OCI-LY7 (cell line): ENCODE measurements at regions not wholly inside any gene's neighbourhood (a gene's known extent, or its start where the extent isn't known, plus 50 kb on each side); places are given as distances from the start of the nearest gene placed in this dataset.
"Not testable (repeated sequence)": the region's sequence is repeated elsewhere in the genome, so short reads cannot be mapped to it uniquely, and the experiment has no call there.

Experiments used
- BruUV-seq: library from RNA; stranded (reverse); fragments of 400-500 nt; replicated peaks from 2 replicates; lab custom pipeline; 2021; lab: Mats Ljungman, UMichigan
- CTCF ChIA-PET: fragments of 300-600 bp; sonication (Branson Sonifier 250); formaldehyde crosslinking; loops from one replicate; lab custom pipeline; 2022; ENCODE audit warnings: antibody characterized with exemption; ENCODE audit not compliant: unreplicated experiment; lab: Charles Lee
- POLR2A ChIA-PET: fragments of 300-600 bp; sonication (Branson Sonifier 250); formaldehyde crosslinking; loops from one replicate; lab custom pipeline; 2022; ENCODE audit warnings: antibody characterized with exemption; lab: Charles Lee
- DNase-seq: peaks from one replicate; pipeline ENCODE4 v3.0.0-alpha.2; 2015; ENCODE audit warnings: low spot score
- H2AFZ ChIP-seq: fragments of 200-600 bp; sonication (generic), shearing (Covaris generic); 2 replicates; pipeline ENCODE4 v1.6.1; 2014; ENCODE audit warnings: mild to moderate bottlenecking, antibody characterized with exemption, low read length, moderate library complexity
- H3K27ac ChIP-seq: fragments of 200-600 bp; sonication (generic); 2 replicates; pipeline ENCODE4 v1.5.1; 2014; ENCODE audit warnings: mixed run types, low read depth, mild to moderate bottlenecking, moderate library complexity, low read length, inconsistent platforms; ENCODE audit not compliant: poor library complexity, severe bottlenecking
- H3K36me3 ChIP-seq: fragments of 200-600 bp; sonication (generic); 2 replicates; pipeline ENCODE4 v1.6.1; 2014; ENCODE audit warnings: mild to moderate bottlenecking, antibody characterized with exemption, low read length, moderate library complexity, mixed read lengths; ENCODE audit not compliant: insufficient read depth
- H3K4me1 ChIP-seq: fragments of 200-600 bp; sonication (generic); 2 replicates; pipeline ENCODE4 v1.5.1; 2014; ENCODE audit warnings: mild to moderate bottlenecking, low read length; ENCODE audit not compliant: insufficient read depth, poor library complexity, severe bottlenecking
- H3K4me2 ChIP-seq: fragments of 200-600 bp; sonication (generic); 2 replicates; pipeline ENCODE4 v1.6.1; 2014; ENCODE audit warnings: mild to moderate bottlenecking, low read length
- H3K4me3 ChIP-seq: fragments of 200-600 bp; sonication (generic); 2 replicates; pipeline ENCODE4 v1.5.1; 2014; ENCODE audit warnings: mild to moderate bottlenecking, low read depth, low read length; ENCODE audit not compliant: poor library complexity, severe bottlenecking
- H3K79me2 ChIP-seq: fragments of 200-600 bp; sonication (generic); 2 replicates; pipeline ENCODE4 v1.6.1; 2016; ENCODE audit warnings: low read depth, mild to moderate bottlenecking, low read length, moderate library complexity, mixed read lengths; ENCODE audit not compliant: insufficient read depth
- H3K9me2 ChIP-seq: fragments of 200-600 bp; sonication (generic); 2 replicates; pipeline ENCODE4 v1.6.1; 2016; ENCODE audit warnings: mild to moderate bottlenecking, low read length, mixed read lengths; ENCODE audit not compliant: insufficient read depth
- H3K9me3 ChIP-seq: fragments of 200-600 bp; sonication (generic); 2 replicates; pipeline ENCODE4 v1.6.1; 2014; ENCODE audit warnings: mild to moderate bottlenecking, mixed run types, low read length, mixed read lengths
- H4K20me1 ChIP-seq: fragments of 200-600 bp; sonication (generic); 2 replicates; pipeline ENCODE4 v1.6.1; 2014; ENCODE audit warnings: mild to moderate bottlenecking, antibody characterized with exemption, low read length, moderate library complexity, mixed read lengths; ENCODE audit not compliant: insufficient read depth
- EZH2phosphoT487 ChIP-seq: fragments of 200-600 bp; sonication (generic); IDR thresholded peaks from 2 replicates; pipeline ENCODE4 v1.6.1; 2018; ENCODE audit warnings: low read depth, borderline replicate concordance, mild to moderate bottlenecking, mixed run types, antibody characterized with exemption, low read length, moderate library complexity, mixed read lengths
- intact Hi-C: fragments of 100-400 bp; cut with micrococcal nuclease; formaldehyde crosslinking; loops from one replicate; pipeline ENCODE4 v1.10.0; 2022; ENCODE audit not compliant: unreplicated experiment
- TF ChIP-seq, protein P1 (sequence below): fragments of 200-600 bp; sonication (generic); conservative IDR thresholded peaks from 2 replicates; pipeline ENCODE4 v1.5.1; 2014; ENCODE audit warnings: mild to moderate bottlenecking, antibody characterized with exemption, low read length, moderate library complexity, mixed read lengths

DNA sequence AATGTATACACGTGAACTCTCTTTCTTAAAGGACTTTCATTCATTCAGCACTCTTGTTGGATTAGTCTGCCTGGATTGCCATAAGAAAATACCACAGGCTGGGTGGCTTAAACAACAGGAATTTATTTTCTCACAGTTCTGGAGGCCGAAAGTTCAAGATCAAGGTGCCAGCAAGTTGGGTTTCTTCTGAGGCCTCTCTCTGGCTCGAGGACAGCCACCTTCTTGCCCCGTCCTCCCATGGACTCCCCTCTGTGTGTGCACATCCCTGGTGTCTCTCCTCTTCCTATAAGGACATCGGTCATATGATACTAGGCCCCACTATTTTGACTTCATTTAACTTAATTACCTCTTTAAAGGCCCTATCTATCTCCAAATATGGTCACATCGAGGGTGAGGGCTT is 110.4 kb upstream of the BMPER start:
- H3K79me2 ChIP-seq: no peaks in the 10 kb centered on the region
- no peak overlapping the region for H2AFZ ChIP-seq
- POLR2A ChIA-PET: no interaction called here
- no peak for DNase-seq
- no peaks in the 10 kb centered on the region for H3K4me1 ChIP-seq
- H3K4me2 ChIP-seq: no peak overlapping the region
- H3K9me2 ChIP-seq: no peaks in the 10 kb centered on the region
- CTCF ChIA-PET: no interaction called here
- no peak overlapping the region for H3K4me3 ChIP-seq
- no peaks in the 10 kb centered on the region for H3K9me3 ChIP-seq
- H3K27ac ChIP-seq: no peak overlapping the region
- intact Hi-C loops: no loop called here
- TF ChIP-seq, protein P1, sequence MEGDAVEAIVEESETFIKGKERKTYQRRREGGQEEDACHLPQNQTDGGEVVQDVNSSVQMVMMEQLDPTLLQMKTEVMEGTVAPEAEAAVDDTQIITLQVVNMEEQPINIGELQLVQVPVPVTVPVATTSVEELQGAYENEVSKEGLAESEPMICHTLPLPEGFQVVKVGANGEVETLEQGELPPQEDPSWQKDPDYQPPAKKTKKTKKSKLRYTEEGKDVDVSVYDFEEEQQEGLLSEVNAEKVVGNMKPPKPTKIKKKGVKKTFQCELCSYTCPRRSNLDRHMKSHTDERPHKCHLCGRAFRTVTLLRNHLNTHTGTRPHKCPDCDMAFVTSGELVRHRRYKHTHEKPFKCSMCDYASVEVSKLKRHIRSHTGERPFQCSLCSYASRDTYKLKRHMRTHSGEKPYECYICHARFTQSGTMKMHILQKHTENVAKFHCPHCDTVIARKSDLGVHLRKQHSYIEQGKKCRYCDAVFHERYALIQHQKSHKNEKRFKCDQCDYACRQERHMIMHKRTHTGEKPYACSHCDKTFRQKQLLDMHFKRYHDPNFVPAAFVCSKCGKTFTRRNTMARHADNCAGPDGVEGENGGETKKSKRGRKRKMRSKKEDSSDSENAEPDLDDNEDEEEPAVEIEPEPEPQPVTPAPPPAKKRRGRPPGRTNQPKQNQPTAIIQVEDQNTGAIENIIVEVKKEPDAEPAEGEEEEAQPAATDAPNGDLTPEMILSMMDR: no peak
- no peak for TF ChIP-seq EZH2phosphoT487
- BruUV-seq: no TSS peak
- H3K36me3 ChIP-seq: no peaks in the 10 kb centered on the region
- H4K20me1 ChIP-seq: no peaks in the 10 kb centered on the region

DNA sequence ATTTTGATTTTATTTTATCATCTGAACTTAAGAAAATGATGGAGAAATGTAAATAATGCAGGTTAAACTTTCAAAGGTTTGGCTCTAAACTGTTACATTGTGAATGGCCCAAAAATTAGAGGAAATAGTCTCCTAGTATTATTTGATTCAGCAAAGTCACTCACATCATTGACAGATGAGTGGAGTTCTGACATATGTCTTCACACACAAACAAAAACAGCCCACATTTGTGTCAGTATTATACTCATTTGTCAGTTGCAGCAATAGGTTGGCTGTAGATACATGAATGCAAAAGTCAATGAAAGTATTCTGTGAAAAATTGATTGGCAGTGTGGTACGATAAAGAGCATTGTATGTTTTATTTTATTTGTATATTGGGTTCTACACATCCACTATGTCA is 108.8 kb upstream of the BMPER start:
- ChIA-PET POLR2A (no interaction called here), CTCF (no interaction called here)
- H3K4me2 ChIP-seq: no peak overlapping the region
- no peaks in the 10 kb centered on the region for H3K9me2 ChIP-seq
- no peaks in the 10 kb centered on the region for H3K79me2 ChIP-seq
- no peaks in the 10 kb centered on the region for H4K20me1 ChIP-seq
- H3K4me3 ChIP-seq: no peak overlapping the region
- intact Hi-C loops: no loop called here
- H2AFZ ChIP-seq: no peak overlapping the region
- TF ChIP-seq, protein P1: no peak
- H3K36me3 ChIP-seq: no peaks in the 10 kb centered on the region
- no peak overlapping the region for H3K27ac ChIP-seq
- H3K4me1 ChIP-seq: no peaks in the 10 kb centered on the region
- BruUV-seq: no TSS peak
- DNase-seq: no peak
- H3K9me3 ChIP-seq: no peaks in the 10 kb centered on the region

DNA sequence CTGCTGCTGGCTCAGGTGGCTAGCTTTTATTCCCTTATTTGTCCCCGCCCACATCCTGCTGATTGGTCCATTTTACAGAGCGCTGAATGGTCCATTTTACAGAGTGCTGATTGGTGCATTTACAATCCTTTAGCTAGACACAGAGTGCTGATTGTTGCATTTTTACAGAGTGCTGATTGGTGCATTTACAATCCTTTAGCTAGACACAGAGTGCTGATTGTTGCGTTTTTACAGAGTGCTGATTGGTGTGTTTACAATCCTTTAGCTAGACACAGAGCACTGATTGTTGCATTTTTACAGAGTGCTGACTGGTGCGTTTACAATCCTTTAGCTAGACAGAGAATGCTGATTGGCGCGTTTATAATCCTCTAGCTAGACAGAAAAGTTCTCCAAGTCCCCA is 107.8 kb upstream of the BMPER start:
- H3K4me3 ChIP-seq, DNase-seq, H2AFZ ChIP-seq, POLR2A ChIA-PET, intact Hi-C loops, H3K79me2 ChIP-seq, H3K9me2 ChIP-seq, H3K9me3 ChIP-seq, BruUV-seq, H3K4me2 ChIP-seq, CTCF ChIA-PET, H3K27ac ChIP-seq, H3K36me3 ChIP-seq, H4K20me1 ChIP-seq, H3K4me1 ChIP-seq: not testable (repeated sequence)
